HEK293 (cell line): ENCODE measurements at regions not wholly inside any gene's neighbourhood (a gene's known extent, or its start where the extent isn't known, plus 50 kb on each side); places are given as distances from the start of the nearest gene placed in this dataset.

Source experiments
- CTCF ChIA-PET: fragments of 350-600 bp; formaldehyde crosslinking; extraction: SDS; loops from one replicate; lab custom pipeline; 2021; ENCODE audit warnings: antibody characterized with exemption; lab: Yijun Ruan, JAX
- POLR2A ChIA-PET: fragments of 300-600 bp; formaldehyde crosslinking; extraction: SDS; loops from one replicate; lab custom pipeline; 2020; ENCODE audit warnings: antibody characterized with exemption, inconsistent platforms; lab: Yijun Ruan, JAX
- H3K27ac ChIP-seq: fragments of 200-500 bp; sonication (Bioruptor generic); 2 replicates; pipeline ENCODE4 v1.5.1; 2014; ENCODE audit warnings: low read depth, low read length, control low read depth, inconsistent platforms; ENCODE audit errors: extremely low read depth
- H3K36me3 ChIP-seq, 2 experiments: fragments of 200-500 bp in 1 of 2; sonication (Bioruptor generic) in 1 of 2; 1 replicate in 1 of 2; 2 replicates in 1 of 2; pipeline ENCODE4 v1.5.1; 2014 to 2017; ENCODE audit warnings: inconsistent platforms in 2 of 2, low read length in 2 of 2; ENCODE audit not compliant: control insufficient read depth in 2 of 2, insufficient read depth in 1 of 2
- H3K4me1 ChIP-seq: fragments of 200-500 bp; sonication (Bioruptor generic); 2 replicates; pipeline ENCODE4 v1.5.1; 2014; ENCODE audit warnings: mild to moderate bottlenecking, low read length, inconsistent platforms; ENCODE audit not compliant: control insufficient read depth, insufficient read depth
- H3K4me3 ChIP-seq: 2 replicates; pipeline ENCODE4 v1.5.1; 2011; ENCODE audit warnings: low read depth, mild to moderate bottlenecking, control low read depth, low read length, moderate library complexity
- H3K9me3 ChIP-seq: fragments of 200-500 bp; sonication (Bioruptor generic); 2 replicates; pipeline ENCODE4 v1.5.1; 2014; ENCODE audit warnings: low read depth, low read length, inconsistent platforms; ENCODE audit not compliant: control insufficient read depth, insufficient read depth
- IKZF3 ChIP-seq: fragments of 450-650 bp; IDR thresholded peaks from 2 replicates; pipeline ENCODE4 v1.5.0; 2018; ENCODE audit warnings: missing biosample characterization, mild to moderate bottlenecking, missing genetic modification characterization, moderate library complexity
- SETDB1 ChIP-seq: IDR thresholded peaks from one replicate; pipeline ENCODE4 v1.6.1; 2017; ENCODE audit warnings: mild to moderate bottlenecking, low read length, moderate library complexity, mixed read lengths; ENCODE audit not compliant: insufficient read length
- SP2 ChIP-seq: fragments of 450-650 bp; formaldehyde crosslinking; IDR thresholded peaks from 2 replicates; pipeline ENCODE4 v1.5.1; 2016; ENCODE audit warnings: missing biosample characterization, missing genetic modification characterization
- ZBTB48 ChIP-seq: fragments of 450-650 bp; formaldehyde crosslinking; IDR thresholded peaks from 2 replicates; pipeline ENCODE4 v1.5.1; 2016; ENCODE audit warnings: missing biosample characterization, missing genetic modification characterization
- ZFP3 ChIP-seq: fragments of 450-650 bp; formaldehyde crosslinking; IDR thresholded peaks from 2 replicates; pipeline ENCODE4 v1.5.1; 2016; ENCODE audit warnings: low read depth, missing biosample characterization, missing genetic modification characterization
- ZNF202 ChIP-seq: fragments of 450-650 bp; formaldehyde crosslinking; IDR thresholded peaks from 2 replicates; pipeline ENCODE4 v1.5.1; 2016; ENCODE audit warnings: missing biosample characterization, missing genetic modification characterization, borderline replicate concordance
- ZNF221 ChIP-seq: fragments of 450-650 bp; formaldehyde crosslinking; IDR thresholded peaks from 2 replicates; pipeline ENCODE4 v1.5.1; 2017; ENCODE audit warnings: missing biosample characterization, missing genetic modification characterization, borderline replicate concordance
- ZNF266 ChIP-seq: fragments of 450-650 bp; formaldehyde crosslinking; IDR thresholded peaks from 2 replicates; pipeline ENCODE4 v1.5.1; 2016; ENCODE audit warnings: missing biosample characterization, missing genetic modification characterization, low read depth
- ZNF311 ChIP-seq: fragments of 450-650 bp; formaldehyde crosslinking; IDR thresholded peaks from 2 replicates; pipeline ENCODE4 v1.5.1; 2017; ENCODE audit warnings: missing biosample characterization, missing genetic modification characterization, borderline replicate concordance
- ZNF391 ChIP-seq: fragments of 450-650 bp; formaldehyde crosslinking; IDR thresholded peaks from 2 replicates; pipeline ENCODE4 v1.5.1; 2016; ENCODE audit warnings: low read depth, missing biosample characterization, missing genetic modification characterization, borderline replicate concordance
- ZNF664 ChIP-seq: fragments of 450-650 bp; formaldehyde crosslinking; IDR thresholded peaks from 2 replicates; pipeline ENCODE4 v1.5.1; 2016; ENCODE audit warnings: missing biosample characterization, missing genetic modification characterization
- ZNF677 ChIP-seq: fragments of 450-650 bp; IDR thresholded peaks from 2 replicates; pipeline ENCODE4 v1.5.0; 2018; ENCODE audit warnings: missing biosample characterization, mild to moderate bottlenecking, missing genetic modification characterization, moderate library complexity
- ZNF777 ChIP-seq: fragments of 450-650 bp; formaldehyde crosslinking; IDR thresholded peaks from 2 replicates; pipeline ENCODE4 v1.5.1; 2017; ENCODE audit warnings: missing biosample characterization, missing genetic modification characterization, borderline replicate concordance
- ZNF830 ChIP-seq: fragments of 450-650 bp; IDR thresholded peaks from 2 replicates; pipeline ENCODE4 v1.5.0; 2018; ENCODE audit warnings: missing biosample characterization, missing genetic modification characterization, low read depth, mild to moderate bottlenecking, moderate library complexity
- ZSCAN30 ChIP-seq: fragments of 450-650 bp; IDR thresholded peaks from 2 replicates; pipeline ENCODE4 v1.5.1; 2018; ENCODE audit warnings: missing biosample characterization, mild to moderate bottlenecking, missing genetic modification characterization, moderate library complexity
- TF ChIP-seq, protein P1 (sequence below): fragments of 450-650 bp; formaldehyde crosslinking; IDR thresholded peaks from 2 replicates; pipeline ENCODE4 v1.5.1; 2016; ENCODE audit warnings: missing biosample characterization, missing genetic modification characterization, borderline replicate concordance
- TF ChIP-seq, protein P2 (sequence below): fragments of 450-650 bp; formaldehyde crosslinking; IDR thresholded peaks from 2 replicates; pipeline ENCODE4 v1.5.1; 2016; ENCODE audit warnings: missing biosample characterization, missing genetic modification characterization
- TF ChIP-seq, protein P3 (sequence below): fragments of 450-650 bp; formaldehyde crosslinking; IDR thresholded peaks from 2 replicates; pipeline ENCODE4 v1.5.1; 2016; ENCODE audit warnings: missing biosample characterization, missing genetic modification characterization

DNA sequence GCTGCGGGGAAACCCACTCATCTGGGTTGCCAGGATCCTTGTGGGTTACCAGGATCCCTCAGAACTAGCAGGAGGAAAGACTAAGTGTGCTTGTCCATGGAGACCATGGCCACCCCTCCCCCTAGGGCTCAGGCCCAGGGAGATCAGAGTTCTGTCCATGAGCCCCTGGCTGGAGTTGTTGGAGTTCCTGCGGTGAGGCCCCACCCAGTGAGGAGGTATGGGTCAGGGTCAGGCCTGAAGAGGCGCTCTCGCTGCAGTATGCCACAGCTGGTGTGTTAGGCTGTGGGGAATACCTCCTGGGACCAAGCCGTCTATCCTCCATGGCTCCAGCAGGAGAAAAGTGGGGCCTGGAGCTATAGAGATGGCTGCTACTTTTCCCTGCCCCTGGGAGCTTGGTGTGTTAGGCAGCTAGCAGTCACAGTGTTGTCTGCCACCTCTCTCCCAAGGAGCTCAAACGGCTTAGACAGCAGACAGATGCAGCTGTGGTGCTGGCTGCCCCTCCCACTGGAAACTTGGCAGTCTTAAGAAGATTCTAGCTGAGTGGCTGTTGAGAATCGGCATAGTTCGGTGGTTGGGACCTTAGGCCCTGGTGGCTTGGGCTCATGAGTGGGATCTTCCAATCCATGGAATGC is 240.3 kb upstream of the CELF4 start (continued):
- TF ChIP-seq ZBTB48 (tag by site-specific recombination), result no peak
- no peak for TF ChIP-seq ZNF777 (tag by site-specific recombination)
- no peak for TF ChIP-seq IKZF3
- no peak for TF ChIP-seq SP2 (tag by site-specific recombination)
- no peak for TF ChIP-seq ZNF391 (tag by site-specific recombination)
- no peak for TF ChIP-seq ZNF266 (tag by site-specific recombination)
- TF ChIP-seq ZFP3 (tag by site-specific recombination), result no peak
- TF ChIP-seq, protein P1, sequence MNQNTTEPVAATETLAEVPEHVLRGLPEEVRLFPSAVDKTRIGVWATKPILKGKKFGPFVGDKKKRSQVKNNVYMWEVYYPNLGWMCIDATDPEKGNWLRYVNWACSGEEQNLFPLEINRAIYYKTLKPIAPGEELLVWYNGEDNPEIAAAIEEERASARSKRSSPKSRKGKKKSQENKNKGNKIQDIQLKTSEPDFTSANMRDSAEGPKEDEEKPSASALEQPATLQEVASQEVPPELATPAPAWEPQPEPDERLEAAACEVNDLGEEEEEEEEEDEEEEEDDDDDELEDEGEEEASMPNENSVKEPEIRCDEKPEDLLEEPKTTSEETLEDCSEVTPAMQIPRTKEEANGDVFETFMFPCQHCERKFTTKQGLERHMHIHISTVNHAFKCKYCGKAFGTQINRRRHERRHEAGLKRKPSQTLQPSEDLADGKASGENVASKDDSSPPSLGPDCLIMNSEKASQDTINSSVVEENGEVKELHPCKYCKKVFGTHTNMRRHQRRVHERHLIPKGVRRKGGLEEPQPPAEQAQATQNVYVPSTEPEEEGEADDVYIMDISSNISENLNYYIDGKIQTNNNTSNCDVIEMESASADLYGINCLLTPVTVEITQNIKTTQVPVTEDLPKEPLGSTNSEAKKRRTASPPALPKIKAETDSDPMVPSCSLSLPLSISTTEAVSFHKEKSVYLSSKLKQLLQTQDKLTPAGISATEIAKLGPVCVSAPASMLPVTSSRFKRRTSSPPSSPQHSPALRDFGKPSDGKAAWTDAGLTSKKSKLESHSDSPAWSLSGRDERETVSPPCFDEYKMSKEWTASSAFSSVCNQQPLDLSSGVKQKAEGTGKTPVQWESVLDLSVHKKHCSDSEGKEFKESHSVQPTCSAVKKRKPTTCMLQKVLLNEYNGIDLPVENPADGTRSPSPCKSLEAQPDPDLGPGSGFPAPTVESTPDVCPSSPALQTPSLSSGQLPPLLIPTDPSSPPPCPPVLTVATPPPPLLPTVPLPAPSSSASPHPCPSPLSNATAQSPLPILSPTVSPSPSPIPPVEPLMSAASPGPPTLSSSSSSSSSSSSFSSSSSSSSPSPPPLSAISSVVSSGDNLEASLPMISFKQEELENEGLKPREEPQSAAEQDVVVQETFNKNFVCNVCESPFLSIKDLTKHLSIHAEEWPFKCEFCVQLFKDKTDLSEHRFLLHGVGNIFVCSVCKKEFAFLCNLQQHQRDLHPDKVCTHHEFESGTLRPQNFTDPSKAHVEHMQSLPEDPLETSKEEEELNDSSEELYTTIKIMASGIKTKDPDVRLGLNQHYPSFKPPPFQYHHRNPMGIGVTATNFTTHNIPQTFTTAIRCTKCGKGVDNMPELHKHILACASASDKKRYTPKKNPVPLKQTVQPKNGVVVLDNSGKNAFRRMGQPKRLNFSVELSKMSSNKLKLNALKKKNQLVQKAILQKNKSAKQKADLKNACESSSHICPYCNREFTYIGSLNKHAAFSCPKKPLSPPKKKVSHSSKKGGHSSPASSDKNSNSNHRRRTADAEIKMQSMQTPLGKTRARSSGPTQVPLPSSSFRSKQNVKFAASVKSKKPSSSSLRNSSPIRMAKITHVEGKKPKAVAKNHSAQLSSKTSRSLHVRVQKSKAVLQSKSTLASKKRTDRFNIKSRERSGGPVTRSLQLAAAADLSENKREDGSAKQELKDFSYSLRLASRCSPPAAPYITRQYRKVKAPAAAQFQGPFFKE (tag by site-specific recombination), result no peak
- no peak for TF ChIP-seq ZNF664 (tag by site-specific recombination)
- no peak for TF ChIP-seq SETDB1
- TF ChIP-seq ZNF830, result no peak

DNA sequence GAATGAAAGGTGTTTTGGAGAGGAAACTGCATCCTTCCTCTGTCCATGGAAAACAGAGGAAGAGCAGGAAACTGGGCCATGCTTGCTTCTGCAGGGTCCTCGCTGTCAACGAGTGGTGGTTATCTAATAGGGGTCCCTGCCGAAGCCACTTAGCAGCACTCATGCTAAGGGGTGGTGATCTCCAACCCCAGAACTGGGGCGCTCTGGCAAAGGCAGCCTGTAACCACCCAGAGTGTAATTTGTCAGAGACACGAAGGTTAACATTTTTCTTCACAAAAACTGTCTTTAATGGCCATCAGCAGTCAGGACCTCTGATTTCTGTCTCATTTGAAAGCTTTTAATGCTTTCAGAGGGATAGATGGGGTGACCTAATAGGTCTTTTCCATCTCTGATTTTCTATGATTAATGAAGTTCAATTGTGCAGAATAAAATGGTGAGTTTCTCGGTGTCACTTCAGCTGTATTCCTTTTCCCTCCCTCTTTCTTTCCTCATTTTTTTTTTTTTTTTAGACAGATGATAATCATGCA is 231.3 kb upstream of the CELF4 start:
- Histone ChIP-seq H3K27ac (no peak overlapping the region), H3K4me3 (no peak overlapping the region), H3K4me1 (no peaks in the 10 kb centered on the region), H3K9me3 (no peaks in the 10 kb centered on the region), H3K36me3 (no peaks in the 10 kb centered on the region)
- TF ChIP-seq, protein P2, sequence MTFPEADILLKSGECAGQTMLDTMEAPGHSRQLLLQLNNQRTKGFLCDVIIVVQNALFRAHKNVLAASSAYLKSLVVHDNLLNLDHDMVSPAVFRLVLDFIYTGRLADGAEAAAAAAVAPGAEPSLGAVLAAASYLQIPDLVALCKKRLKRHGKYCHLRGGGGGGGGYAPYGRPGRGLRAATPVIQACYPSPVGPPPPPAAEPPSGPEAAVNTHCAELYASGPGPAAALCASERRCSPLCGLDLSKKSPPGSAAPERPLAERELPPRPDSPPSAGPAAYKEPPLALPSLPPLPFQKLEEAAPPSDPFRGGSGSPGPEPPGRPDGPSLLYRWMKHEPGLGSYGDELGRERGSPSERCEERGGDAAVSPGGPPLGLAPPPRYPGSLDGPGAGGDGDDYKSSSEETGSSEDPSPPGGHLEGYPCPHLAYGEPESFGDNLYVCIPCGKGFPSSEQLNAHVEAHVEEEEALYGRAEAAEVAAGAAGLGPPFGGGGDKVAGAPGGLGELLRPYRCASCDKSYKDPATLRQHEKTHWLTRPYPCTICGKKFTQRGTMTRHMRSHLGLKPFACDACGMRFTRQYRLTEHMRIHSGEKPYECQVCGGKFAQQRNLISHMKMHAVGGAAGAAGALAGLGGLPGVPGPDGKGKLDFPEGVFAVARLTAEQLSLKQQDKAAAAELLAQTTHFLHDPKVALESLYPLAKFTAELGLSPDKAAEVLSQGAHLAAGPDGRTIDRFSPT (tag by site-specific recombination), result no peak
- no peak for TF ChIP-seq ZSCAN30 (tag by site-specific recombination)
- CTCF ChIA-PET, result interaction anchor here (1.3 kb wide), 1 partner anchor 18 kb away, joined by 3 read pairs; no protein-coding TSS in a partner anchor
- POLR2A ChIA-PET, result no interaction called here

DNA sequence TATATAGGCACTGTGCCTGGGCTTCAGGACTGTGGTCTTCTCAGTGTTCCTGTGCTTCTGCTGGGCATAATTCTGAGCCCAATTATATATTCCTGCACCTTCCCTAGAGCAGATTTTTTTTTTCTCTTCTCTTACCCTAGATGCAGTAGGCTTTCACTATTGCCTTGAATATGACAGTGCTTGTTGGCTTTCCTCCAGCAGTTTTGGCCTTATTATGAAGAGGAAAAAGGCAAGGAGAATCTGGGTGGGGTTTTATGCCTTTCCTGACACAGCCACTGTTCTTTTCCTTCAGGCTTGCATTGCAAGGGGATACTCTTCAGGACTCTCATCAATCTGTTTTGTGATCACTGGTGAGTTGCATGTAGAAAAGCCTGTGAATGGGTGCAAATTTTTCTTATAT is 221.9 kb upstream of the CELF4 start:
- ChIA-PET POLR2A (no interaction called here), CTCF (interaction anchor here (0.6 to 2.3 kb wide), 2 partner anchors 9 to 1279 kb away, joined by 3 to 14 read pairs; no protein-coding TSS in a partner anchor)
- H3K4me1 ChIP-seq, result no peaks in the 10 kb centered on the region

More for the DNA sequence above, 221.9 kb upstream of the CELF4 start:
- Histone ChIP-seq H3K27ac (no peak overlapping the region), H3K4me3 (no peak overlapping the region), H3K36me3 (no peaks in the 10 kb centered on the region), H3K9me3 (no peaks in the 10 kb centered on the region)
- TF ChIP-seq, protein P3, sequence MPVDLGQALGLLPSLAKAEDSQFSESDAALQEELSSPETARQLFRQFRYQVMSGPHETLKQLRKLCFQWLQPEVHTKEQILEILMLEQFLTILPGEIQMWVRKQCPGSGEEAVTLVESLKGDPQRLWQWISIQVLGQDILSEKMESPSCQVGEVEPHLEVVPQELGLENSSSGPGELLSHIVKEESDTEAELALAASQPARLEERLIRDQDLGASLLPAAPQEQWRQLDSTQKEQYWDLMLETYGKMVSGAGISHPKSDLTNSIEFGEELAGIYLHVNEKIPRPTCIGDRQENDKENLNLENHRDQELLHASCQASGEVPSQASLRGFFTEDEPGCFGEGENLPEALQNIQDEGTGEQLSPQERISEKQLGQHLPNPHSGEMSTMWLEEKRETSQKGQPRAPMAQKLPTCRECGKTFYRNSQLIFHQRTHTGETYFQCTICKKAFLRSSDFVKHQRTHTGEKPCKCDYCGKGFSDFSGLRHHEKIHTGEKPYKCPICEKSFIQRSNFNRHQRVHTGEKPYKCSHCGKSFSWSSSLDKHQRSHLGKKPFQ (tag by site-specific recombination), result no peak
- TF ChIP-seq ZNF221 (tag by site-specific recombination) (no peak), ZNF311 (tag by site-specific recombination) (no peak), ZNF677 (tag by site-specific recombination) (no peak), ZNF202 (tag by site-specific recombination) (no peak)
